SU-DHL-6 (cell line): ENCODE measurements at regions not wholly inside any gene's neighbourhood (a gene's known extent, or its start where the extent isn't known, plus 50 kb on each side); places are given as distances from the start of the nearest gene placed in this dataset.

ENCODE experiments used
- CTCF ChIP-seq: fragments of 200-600 bp; sonication (generic); IDR thresholded peaks from one replicate; pipeline ENCODE4 v1.5.1; 2017; ENCODE audit warnings: antibody characterized with exemption, mild to moderate bottlenecking, low read length, moderate library complexity; ENCODE audit not compliant: insufficient read depth, poor library complexity, severe bottlenecking
- EZH2phosphoT487 ChIP-seq: fragments of 200-600 bp; sonication (generic), shearing (Covaris generic); conservative IDR thresholded peaks from 2 replicates; pipeline ENCODE4 v1.6.1; 2018; ENCODE audit warnings: mild to moderate bottlenecking, antibody characterized with exemption, low read length, moderate library complexity, mixed read lengths

GRCh38 chr7:131111792-131112191, 215.9 kb upstream of the MKLN1 start:
- TF ChIP-seq CTCF (no peak), EZH2phosphoT487 (no peak)
